Thymus (tissue), 11 donors: ENCODE measurements at regions not wholly inside any gene's neighbourhood (a gene's known extent, or its start where the extent isn't known, plus 50 kb on each side); places are given as distances from the start of the nearest gene placed in this dataset.

Source experiments
- DNase-seq, 9 donors: peaks; one replicate each; pipeline ENCODE4 v3.0.0-alpha.2; 2013; ENCODE audit warnings: low spot score in 9 of 9, low read depth in 6 of 9, missing footprints in 1 of 9
- H3K27ac ChIP-seq, 2 donors: one replicate each; pipeline ENCODE4 v1.5.1; 2013; ENCODE audit warnings: control low read depth in 1 of 2, low read depth in 1 of 2, low read length in 1 of 2, mild to moderate bottlenecking in 1 of 2, moderate library complexity in 1 of 2
- H3K27me3 ChIP-seq, 2 donors: one replicate each; pipeline ENCODE4 v1.5.1; 2013; ENCODE audit warnings: low read length in 1 of 2; ENCODE audit not compliant: control insufficient read depth in 2 of 2, insufficient read depth in 1 of 2
- H3K36me3 ChIP-seq, 2 donors: one replicate each; pipeline ENCODE4 v1.5.1; 2013; ENCODE audit warnings: low read length in 1 of 2, mild to moderate bottlenecking in 1 of 2, moderate library complexity in 1 of 2; ENCODE audit not compliant: control insufficient read depth in 2 of 2, insufficient read depth in 2 of 2
- H3K4me1 ChIP-seq, 2 donors: one replicate each; pipeline ENCODE4 v1.5.1; 2013; ENCODE audit warnings: low read length in 2 of 2; ENCODE audit not compliant: control insufficient read depth in 2 of 2, insufficient read depth in 2 of 2
- H3K4me3 ChIP-seq, 2 donors: one replicate each; pipeline ENCODE4 v1.5.1; 2013; ENCODE audit warnings: low read length in 2 of 2, control low read depth in 1 of 2, mild to moderate bottlenecking in 1 of 2
- H3K9me3 ChIP-seq, 2 donors: one replicate each; pipeline ENCODE4 v1.5.1; 2013; ENCODE audit warnings: low read length in 1 of 2, mild to moderate bottlenecking in 1 of 2; ENCODE audit not compliant: control insufficient read depth in 2 of 2, insufficient read depth in 1 of 2
- WGBS: extraction: QIAGEN DNeasy Blood & Tissue Kit; methylation state at CpG from one replicate; pipeline ENCODE4 v1.1.7; 2013; 5-methylcytosine and 5-hydroxymethylcytosine counted together
- donor health status: healthy.

DNA sequence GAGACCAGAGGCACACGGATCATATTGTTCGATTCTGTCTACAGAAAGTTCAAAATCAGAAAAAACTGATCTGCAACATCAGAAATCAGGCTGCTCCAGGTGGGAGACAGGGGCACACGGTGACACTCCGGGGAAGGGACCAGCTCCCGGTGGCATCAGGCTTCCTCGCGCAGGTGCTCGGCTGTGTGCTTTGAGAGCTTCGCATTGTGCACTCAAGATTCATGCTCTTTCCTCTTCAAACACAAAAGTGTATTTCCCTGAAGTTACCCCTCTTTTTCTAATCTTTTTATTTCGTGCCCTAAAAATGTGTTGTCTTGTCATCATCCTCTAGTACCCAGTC lies 108.1 kb downstream of the DLL1 start:
- Histone ChIP-seq H3K4me1 (no peaks in the 10 kb centered on the region), H3K9me3 (peaks cover 1 to 21% of the 10 kb centered on the region in 2 donors), H3K27ac (no peak overlapping the region), H3K27me3 (no peaks in the 10 kb centered on the region), H3K4me3 (no peak overlapping the region), H3K36me3 (no peaks in the 10 kb centered on the region)
- no peak for DNase-seq
- WGBS = 89% methylated on average over 10 of the region's 10 CpGs

- DNase-seq = no peak
- Histone ChIP-seq H3K27ac (no peak overlapping the region), H3K9me3 (peaks cover 1 to 21% of the 10 kb centered on the region in 2 donors), H3K4me1 (no peaks in the 10 kb centered on the region), H3K4me3 (no peak overlapping the region), H3K36me3 (no peaks in the 10 kb centered on the region), H3K27me3 (no peaks in the 10 kb centered on the region)
- WGBS = 69% methylated on average over 19 of the region's 19 CpGs
Measured at GRCh38 chr6:170182093-170182780, 108.6 kb downstream of the DLL1 start.

DNA sequence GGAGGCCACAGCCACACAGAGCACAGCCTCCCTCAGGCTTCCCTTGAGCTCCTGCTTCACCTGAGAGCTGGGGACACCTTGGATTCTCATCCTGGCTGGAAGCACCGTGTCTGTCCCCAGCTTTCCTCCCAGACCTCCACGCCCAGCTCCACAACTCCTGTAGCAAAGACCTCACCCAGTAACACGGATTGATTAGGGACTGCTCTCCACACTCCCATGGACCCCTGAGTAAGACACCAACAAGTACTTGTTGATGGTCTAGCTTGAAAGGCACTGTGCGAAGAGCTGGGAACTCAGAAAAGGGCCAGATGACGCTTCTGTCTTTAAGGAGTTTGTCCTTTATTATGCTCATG lies 109.6 kb downstream of the DLL1 start:
- Histone ChIP-seq H3K4me1 (no peaks in the 10 kb centered on the region), H3K36me3 (no peaks in the 10 kb centered on the region), H3K27ac (no peak overlapping the region), H3K4me3 (no peak overlapping the region), H3K9me3 (peaks cover 1 to 28% of the 10 kb centered on the region in 2 donors), H3K27me3 (no peaks in the 10 kb centered on the region)
- 92% methylated on average over 5 of the region's 5 CpGs for WGBS
- DNase-seq = no peak

GRCh38 chr6:170180671-170181337 lies 110.1 kb downstream of the DLL1 start:
- Histone ChIP-seq H3K36me3 (no peaks in the 10 kb centered on the region), H3K9me3 (peaks cover 0 to 32% of the 10 kb centered on the region in 2 donors), H3K27ac (no peak overlapping the region), H3K4me3 (no peak overlapping the region), H3K27me3 (no peaks in the 10 kb centered on the region), H3K4me1 (no peaks in the 10 kb centered on the region)
- WGBS = 92% methylated on average over 23 of the region's 23 CpGs
- no peak for DNase-seq

- no peaks in the 10 kb centered on the region for H3K4me1 ChIP-seq
- no peaks in the 10 kb centered on the region for H3K36me3 ChIP-seq
- no peak for DNase-seq
- 92% methylated on average over 10 of the region's 10 CpGs for WGBS
- no peaks in the 10 kb centered on the region for H3K27me3 ChIP-seq
- peaks cover 0 to 37% of the 10 kb centered on the region in 2 donors for H3K9me3 ChIP-seq
- no peak overlapping the region for H3K4me3 ChIP-seq
- no peak overlapping the region for H3K27ac ChIP-seq
Measured at GRCh38 chr6:170179616-170180324, 111.1 kb downstream of the DLL1 start.

- Histone ChIP-seq H3K27me3 (no peaks in the 10 kb centered on the region), H3K4me3 (no peak overlapping the region), H3K4me1 (no peaks in the 10 kb centered on the region), H3K36me3 (no peaks in the 10 kb centered on the region), H3K27ac (no peak overlapping the region), H3K9me3 (peaks cover 0 to 33% of the 10 kb centered on the region in 2 donors)
- WGBS = 96% methylated on average over 30 of the region's 30 CpGs
- no peak for DNase-seq
Measured at GRCh38 chr6:170178561-170179477, 112.1 kb downstream of the DLL1 start.

DNA sequence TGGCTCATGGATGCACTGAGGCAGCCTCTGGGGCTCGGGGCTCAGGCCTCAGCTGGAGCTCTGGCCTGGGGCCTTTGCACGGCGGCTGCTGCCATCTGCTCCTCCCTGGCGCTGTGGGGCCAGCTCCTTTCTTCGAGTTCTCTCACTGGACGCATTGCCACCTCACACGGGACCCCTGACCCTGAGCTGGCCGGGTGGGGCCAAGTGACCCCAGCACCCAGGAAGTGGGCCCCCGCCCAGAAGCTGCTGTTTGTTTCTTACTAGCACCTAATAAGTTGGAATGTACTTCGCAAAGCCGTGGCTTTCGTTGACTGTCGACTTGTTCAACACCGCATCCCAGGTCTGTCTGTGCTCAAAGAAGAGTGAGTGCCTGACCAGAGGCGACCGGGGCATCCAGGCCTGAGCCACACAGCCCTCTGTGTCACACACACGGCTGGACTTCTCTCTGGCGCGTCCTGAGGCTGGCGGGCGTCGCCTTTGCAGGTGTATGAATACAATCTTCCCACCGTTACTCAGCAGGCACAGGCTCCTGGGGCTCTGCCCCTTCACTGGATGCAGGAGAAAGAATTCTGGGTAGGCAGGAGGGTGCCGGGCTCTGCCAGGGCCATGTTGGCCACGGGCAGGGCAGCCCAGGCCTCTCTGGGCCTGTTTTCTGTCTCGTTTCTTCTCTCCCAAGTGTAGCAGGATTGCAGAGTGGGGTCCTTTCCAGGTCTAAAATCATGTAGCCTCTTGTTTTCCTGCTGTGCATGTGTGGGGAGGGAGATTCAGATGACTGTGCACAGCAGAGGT lies 112.9 kb downstream of the DLL1 start:
- no peaks in the 10 kb centered on the region for H3K27me3 ChIP-seq
- H3K9me3 ChIP-seq = peaks cover 0 to 36% of the 10 kb centered on the region in 2 donors
- H3K36me3 ChIP-seq = no peaks in the 10 kb centered on the region
- no peaks in the 10 kb centered on the region for H3K4me1 ChIP-seq
- H3K4me3 ChIP-seq = no peak overlapping the region
- no peak for DNase-seq
- no peak overlapping the region for H3K27ac ChIP-seq
- WGBS = 95% methylated on average over 26 of the region's 26 CpGs

DNA sequence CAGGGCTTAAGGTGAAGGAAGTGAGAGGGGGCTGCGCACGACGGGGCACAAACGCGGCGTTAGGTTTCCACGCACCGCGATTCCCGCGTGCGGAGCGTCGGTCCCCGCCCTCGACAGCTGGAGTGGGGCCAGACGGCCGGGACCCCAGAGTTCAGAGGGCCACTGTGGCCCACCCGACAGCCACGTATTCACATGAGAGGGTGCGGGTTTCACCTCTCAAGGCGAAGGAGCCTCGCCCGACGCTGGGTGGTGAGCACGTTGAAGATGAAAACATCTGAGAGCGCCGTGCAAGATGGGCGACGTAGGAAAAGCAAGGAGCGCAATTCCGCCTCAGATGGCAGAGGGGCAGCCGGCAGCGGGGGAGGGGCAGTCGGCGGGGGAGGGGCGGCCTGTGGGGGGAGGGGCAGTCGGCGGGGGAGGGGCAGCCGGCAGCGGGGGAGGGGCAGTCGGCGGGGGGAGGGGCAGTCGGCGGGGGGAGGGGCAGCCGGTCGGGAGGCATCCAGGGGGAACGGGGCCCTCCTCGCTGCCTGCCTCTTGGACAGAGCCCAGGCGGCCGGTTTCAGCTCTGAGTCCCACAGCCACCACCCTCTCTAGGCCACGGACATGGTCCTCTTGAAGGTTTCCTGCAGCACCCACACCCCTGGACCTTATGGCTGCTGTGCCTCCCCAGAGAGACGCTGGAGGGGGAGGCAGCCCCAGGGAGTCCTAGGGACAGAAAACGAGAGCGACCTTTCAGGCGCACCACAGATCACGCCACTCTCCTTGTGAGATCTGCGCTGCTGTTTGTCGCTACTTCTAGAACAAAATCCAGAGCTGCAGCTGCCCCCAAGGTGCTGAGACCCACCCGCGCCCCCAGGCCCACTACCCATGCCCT lies 113.7 kb downstream of the DLL1 start:
- H3K9me3 ChIP-seq = peaks cover 0 to 36% of the 10 kb centered on the region in 2 donors
- DNase-seq = no peak
- 90% methylated on average over 61 of the region's 61 CpGs for WGBS
- no peak overlapping the region for H3K4me3 ChIP-seq
- H3K4me1 ChIP-seq = no peaks in the 10 kb centered on the region
- no peak overlapping the region for H3K27ac ChIP-seq
- no peaks in the 10 kb centered on the region for H3K36me3 ChIP-seq
- no peaks in the 10 kb centered on the region for H3K27me3 ChIP-seq
